ENCODE measurements at regions not wholly inside any gene's neighbourhood (a gene's known extent, or its start where the extent isn't known, plus 50 kb on each side); places are given as distances from the start of the nearest gene placed in this dataset.

- TF ChIP-seq, protein P1, sequence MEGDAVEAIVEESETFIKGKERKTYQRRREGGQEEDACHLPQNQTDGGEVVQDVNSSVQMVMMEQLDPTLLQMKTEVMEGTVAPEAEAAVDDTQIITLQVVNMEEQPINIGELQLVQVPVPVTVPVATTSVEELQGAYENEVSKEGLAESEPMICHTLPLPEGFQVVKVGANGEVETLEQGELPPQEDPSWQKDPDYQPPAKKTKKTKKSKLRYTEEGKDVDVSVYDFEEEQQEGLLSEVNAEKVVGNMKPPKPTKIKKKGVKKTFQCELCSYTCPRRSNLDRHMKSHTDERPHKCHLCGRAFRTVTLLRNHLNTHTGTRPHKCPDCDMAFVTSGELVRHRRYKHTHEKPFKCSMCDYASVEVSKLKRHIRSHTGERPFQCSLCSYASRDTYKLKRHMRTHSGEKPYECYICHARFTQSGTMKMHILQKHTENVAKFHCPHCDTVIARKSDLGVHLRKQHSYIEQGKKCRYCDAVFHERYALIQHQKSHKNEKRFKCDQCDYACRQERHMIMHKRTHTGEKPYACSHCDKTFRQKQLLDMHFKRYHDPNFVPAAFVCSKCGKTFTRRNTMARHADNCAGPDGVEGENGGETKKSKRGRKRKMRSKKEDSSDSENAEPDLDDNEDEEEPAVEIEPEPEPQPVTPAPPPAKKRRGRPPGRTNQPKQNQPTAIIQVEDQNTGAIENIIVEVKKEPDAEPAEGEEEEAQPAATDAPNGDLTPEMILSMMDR (IDR thresholded peaks at IDR 0.05), result no peak
- TF ChIP-seq EP300 (IDR thresholded peaks at IDR 0.05), result no peak
- TF ChIP-seq POLR2A (IDR thresholded peaks at IDR 0.05), result no peak
These were observed 337.8 kb upstream of the NOCT start for GRCh38 chr4:138677748-138678147.
